ENCODE measurements at regions not wholly inside any gene's neighbourhood (a gene's known extent, or its start where the extent isn't known, plus 50 kb on each side); places are given as distances from the start of the nearest gene placed in this dataset.
"Not testable (repeated sequence)": the region's sequence is repeated elsewhere in the genome, so short reads cannot be mapped to it uniquely, and the experiment has no call there.

DNA sequence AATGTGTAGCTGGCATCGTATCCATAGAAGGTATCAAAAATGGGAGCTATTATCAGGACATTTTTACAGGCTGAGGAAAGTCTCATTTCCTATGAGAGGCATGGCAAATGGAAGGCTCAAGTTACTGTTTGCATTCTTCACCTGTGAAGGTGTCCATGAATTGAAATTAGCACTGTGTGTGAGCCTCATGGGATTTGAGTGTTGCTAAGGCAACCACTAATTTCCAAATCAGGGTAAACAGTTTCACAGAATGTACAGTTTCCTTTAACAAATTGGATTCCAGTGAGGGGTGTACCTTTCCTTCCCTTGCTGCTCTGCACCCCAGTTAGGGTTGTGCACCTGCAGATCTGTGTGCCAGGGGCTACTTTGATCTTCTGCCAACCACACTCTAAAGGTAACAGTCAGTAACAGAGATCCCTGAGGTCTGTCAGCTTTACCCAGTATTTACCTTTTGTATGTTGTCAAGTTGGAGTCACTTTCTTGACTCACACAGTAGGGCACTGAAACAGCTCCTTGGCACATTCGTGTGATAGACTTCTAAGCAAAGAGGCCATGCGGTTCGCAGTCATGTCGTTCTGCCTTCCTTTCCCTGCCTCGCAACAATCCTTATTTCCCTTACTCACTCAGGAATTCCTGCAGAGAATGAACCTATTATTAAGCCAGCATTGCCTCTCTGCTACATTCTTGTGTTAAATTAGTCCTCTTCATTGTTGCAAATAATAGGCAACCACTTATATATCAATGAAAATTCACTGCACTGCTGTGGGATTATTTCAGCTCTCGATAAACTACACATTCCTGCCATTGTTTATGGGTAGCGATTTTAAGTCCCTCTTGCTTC lies 129.8 kb upstream of the GBE1 start:
- DNase-seq (ENCODE audit: missing footprints): no peak
- intact Hi-C loops (cut with DNase I): no loop called here
- ATAC-seq: no peak

DNA sequence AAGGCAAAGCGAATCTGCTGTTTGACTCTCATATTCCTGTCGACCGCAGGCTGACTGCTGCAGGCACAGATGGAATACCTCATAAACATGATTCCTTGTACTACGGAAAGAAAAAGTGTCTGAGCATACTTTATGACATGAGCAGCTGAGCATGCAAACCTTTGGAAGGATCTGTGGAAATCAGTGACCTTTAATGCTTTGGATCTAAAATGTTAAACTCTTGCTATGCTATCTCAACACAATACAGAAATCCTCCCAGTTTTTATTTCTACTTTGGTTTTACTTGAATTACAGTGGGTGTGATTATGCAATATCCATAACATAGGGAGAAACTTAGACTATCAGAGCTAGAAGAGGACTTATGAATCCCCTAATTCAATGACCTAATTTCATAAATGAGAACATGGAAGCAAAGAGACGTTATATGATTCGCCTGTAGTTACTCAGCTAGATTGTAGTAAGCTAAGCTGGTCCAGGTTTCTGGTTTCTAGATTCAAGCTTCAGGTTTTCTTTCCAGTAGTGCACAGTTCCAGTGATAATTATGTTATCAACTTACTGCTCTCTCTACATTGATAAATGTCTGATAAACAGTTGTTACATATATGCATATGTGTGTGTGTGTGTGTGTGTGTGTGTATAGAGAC lies 127.6 kb upstream of the GBE1 start:
- intact Hi-C loops (cut with DNase I): no loop called here
- ATAC-seq (no peak), DNase-seq (ENCODE audit: missing footprints) (no peak)

DNA sequence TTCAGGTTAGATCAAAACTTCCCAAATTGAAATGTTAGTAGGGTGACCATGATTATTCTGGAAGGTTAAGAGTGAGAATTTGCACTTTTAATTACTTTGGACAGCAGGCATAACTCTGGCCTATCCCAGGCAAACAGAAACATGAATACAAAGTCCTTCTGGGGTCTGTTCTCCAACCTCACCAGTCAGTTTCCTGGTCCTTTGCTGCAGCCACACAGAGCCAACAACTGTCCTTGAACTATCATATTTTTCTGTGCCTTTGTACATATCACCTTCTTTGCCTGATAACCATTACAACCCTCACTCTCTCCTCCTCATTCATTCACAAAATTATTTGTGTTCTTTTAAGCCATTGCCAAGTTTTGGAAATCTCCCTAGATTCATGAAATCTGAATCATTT lies 126.0 kb upstream of the GBE1 start:
- DNase-seq (ENCODE audit: missing footprints): no peak
- intact Hi-C loops (cut with DNase I): no loop called here
- no peak for ATAC-seq

DNA sequence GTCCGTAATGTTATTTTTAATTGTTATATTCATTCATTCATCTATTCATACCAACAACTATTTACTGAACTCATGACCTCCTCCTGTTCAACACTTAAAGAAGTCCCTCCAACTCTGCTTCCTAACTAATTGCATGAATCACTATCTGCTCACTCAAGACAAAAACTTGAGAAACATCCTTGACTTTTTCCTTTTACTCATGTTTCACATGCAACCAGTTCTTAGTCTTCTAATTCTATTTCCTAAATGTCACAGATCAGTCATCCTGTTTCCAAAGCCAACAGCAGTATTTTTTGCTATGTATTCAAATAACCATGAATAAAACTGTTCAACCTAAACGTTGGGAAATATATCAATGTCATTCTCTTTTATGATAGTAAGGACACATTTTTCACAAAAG lies 124.6 kb upstream of the GBE1 start:
- intact Hi-C loops (cut with DNase I): no loop called here
- ATAC-seq: no peak

DNA sequence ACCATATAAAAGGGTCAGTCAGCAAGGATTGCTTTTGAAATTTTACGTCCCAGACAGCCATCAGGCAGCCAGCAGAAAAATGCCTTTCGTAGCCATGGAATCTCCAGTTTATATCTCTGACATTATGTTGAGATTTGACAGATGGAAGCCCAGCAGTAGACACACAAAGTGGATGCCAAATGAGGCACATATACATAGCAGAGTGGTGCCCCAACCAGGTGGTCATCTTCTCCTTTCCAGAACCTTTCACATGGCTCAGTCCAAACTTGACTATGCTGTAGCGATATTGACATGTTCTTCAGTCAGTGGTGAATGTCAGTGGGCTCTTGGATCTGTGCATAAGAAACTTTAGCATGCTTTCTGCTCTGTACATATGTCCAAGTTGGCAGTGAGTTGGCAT lies 123.3 kb upstream of the GBE1 start:
- no peak for ATAC-seq
- intact Hi-C loops (cut with DNase I): no loop called here
- DNase-seq (ENCODE audit: missing footprints): no peak

More for the DNA sequence above, 124.6 kb upstream of the GBE1 start:
- DNase-seq (ENCODE audit: missing footprints): no peak

DNA sequence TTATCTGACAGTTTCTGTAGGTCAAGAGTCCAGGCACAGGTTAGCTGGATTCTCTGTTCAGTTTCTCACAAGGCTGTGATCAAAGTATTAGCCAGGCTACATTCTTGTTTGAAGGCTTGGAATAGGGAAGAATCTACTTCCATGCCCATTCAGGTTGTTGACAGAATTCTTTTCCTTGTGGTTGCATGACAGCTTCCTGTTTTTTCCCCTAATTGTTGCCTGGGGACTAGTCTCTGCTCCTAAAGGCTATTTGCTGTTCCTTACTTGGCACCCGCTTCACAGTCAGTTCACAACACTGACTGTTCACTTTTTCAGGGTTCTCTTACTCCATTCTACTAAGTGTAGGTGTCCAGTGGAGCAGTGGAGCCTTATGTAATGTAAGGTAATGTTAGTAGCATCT lies 115.4 kb upstream of the GBE1 start:
- intact Hi-C loops (cut with DNase I): no loop called here
- DNase-seq (ENCODE audit: missing footprints) (no peak), ATAC-seq (no peak)

DNA sequence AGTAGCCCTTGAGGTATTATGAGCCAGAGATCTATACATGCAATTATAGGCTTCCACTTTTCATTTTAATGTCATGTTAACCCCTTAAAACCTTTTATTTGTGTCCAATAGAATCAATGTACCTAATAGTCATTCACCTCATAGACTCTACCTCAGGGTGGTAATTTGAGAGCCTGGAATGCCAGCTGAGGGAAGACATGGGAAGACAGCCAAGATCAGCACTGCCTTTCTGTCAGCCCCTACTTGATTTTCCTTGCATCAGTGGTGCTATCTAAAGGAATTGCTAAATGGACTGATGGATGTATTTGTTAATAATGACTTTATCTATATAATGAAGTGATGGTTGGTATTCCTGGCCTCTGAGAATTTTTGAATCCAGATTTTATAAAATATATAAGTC lies 113.3 kb upstream of the GBE1 start:
- DNase-seq (ENCODE audit: missing footprints) (no peak), ATAC-seq (no peak)

DNA sequence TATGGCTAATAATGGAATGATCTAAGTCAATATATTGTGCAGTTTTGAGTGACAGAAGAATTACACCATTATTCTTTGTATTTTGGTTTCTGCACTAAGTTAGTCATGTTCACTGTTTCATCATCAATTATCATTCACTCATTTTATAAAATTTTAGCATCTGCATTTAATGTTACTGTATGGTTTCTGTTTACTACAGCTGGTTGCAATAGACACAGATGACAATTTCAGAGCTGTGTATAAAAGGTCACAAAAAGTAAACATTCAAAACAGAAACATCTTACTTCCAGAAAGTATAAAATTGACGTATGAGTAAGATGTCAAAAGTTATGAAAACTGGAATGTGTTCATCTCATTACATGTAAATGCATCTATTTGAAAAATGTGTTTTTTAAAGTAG lies 111.1 kb upstream of the GBE1 start:
- DNase-seq (ENCODE audit: missing footprints) (no peak), ATAC-seq (no peak)
- intact Hi-C loops (cut with DNase I): loop anchor here (5.0 kb wide), 1 partner anchor 260 kb away; no protein-coding TSS in a partner anchor

More for the DNA sequence above, 113.3 kb upstream of the GBE1 start:
- intact Hi-C loops (cut with DNase I): loop anchor here (5.0 kb wide), 1 partner anchor 258 kb away; no protein-coding TSS in a partner anchor

DNA sequence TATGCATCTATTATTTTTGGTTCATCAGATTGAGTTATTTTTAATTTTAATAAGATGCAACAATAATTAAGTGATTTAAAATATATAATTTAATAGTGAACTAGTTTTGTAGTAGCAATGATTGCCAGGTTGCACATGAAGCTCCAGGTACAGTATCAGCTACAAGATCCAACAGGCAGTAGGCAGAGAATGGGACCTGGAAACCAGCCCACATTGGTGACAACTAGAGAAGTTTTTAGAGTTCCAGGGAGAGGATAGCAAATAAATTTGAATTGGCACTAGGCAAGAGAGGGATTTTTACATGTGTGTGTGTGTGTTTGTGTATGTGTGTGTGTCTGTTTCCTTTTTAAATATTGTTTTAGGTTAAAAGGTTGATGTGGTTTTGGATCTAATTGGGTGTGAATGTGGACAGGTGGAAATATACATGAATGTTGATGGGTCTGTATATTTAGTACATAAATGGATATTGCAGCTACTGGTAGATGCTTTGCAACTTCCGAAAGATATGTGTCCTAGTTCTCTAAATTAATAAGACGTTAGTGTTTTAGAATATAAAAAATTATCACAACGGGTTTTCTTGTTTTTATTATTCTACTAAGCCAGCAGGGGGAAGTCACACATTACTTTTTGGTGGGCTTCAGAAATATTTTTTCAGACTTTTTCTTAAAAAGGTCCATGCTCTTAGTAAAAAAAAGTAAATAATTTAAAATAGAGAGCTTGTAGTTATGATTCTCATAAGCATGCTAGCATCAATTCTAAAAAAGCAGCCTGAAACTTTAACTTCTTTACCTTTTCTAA lies 110.1 kb upstream of the GBE1 start:
- DNase-seq (ENCODE audit: missing footprints) (no peak), ATAC-seq (no peak)
- intact Hi-C loops (cut with DNase I): loop anchor here (5.0 kb wide), 1 partner anchor 261 kb away; no protein-coding TSS in a partner anchor

DNA sequence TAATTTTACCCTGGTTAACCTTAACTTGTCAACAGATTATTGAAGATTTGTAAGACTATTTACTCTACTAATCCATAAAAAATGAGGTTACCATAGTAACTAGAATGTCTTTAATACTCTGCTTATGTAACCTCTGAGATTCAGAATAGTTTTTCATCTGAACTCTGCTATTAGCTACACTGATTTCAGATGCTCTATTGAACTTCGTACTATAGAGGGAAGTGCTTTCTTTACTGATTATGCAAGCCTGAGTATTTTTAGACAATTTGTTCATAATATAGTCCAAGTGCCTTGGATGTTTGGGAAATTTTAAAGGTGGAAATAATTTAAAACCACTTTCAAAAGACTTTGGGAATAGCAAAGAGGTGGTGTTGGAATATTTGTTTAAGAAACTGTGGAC lies 107.9 kb upstream of the GBE1 start:
- intact Hi-C loops (cut with DNase I): no loop called here
- no peak for ATAC-seq
- no peak for DNase-seq (ENCODE audit: missing footprints)

DNA sequence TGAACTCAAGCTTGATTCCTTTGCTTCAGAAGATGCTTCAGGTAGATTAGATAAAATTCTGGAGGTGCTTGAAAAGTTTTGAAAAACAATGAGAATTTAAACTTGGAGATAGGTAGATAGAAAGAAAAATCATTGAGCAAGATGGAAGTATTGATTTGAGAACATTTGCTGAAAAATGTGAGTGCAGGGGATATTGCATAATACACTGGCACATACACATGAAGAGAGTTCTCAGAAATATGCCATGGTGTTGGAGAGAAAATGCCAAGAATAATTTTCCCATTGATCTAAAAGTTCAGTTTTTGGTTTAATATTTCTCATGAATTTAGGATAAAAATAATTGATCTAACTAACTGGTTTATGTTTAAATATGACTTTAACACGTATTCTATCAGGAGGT lies 107.2 kb upstream of the GBE1 start:
- intact Hi-C loops (cut with DNase I): no loop called here
- ATAC-seq (no peak), DNase-seq (ENCODE audit: missing footprints) (no peak)

DNA sequence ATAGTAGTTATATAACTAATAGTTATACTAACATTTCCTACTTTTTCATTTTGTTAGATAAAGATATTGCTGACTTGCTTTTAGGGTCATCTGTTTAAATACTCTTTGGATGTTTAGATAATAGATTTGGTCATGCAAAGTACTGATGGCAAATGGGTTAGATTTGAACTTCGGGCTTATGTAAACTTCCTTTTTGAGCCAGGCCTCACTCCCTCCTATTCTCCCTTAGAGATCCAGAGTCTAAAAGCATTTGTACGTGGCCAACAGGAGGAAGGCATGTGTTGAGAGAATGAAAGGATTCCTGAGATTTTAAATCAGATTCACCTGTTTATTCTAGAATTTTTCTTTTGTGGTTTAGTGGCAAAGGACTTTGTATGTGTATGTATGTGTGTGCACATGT lies 106.4 kb upstream of the GBE1 start:
- no peak for ATAC-seq
- intact Hi-C loops (cut with DNase I): no loop called here
- DNase-seq (ENCODE audit: missing footprints): no peak

DNA sequence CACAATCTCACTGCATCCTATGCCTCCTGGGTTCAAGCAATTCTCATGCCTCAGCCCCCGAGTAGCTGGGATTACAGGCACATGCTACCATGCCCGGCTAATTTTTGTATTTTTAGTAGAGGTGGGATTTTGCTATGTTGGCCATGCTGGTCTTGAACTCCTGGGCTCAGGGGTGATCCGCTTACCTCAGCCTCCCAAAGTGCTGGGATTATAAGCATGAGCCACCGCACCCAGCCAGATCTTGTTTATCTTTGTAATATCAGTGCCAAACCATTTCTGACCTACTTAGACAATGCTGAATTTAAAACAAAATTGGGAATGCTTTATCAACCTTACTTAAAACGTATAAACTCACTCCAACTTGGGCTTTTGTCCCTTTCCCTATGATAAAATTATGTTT lies 103.7 kb upstream of the GBE1 start:
- ATAC-seq; intact Hi-C loops (cut with DNase I): not testable (repeated sequence)

DNA sequence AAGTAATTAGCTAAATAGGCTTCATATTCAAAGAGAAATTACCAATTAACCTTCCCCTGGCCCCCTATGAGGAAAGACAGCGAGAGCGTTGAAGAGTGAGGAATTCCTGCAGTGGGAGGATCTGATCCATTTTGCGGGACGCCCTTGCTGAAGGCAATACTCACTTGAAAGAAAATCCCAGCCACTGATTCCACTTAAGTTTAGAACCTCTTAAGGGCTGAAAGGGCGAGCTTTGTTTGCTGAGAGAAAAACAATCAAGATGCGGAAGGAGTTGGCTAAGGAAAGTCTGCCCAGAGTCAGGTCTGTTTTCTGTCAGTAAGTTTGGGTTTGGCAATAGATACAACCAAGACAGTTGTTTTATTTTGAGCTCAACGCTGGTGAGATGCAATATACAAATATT lies 102.8 kb upstream of the GBE1 start:
- ATAC-seq: no peak
- DNase-seq (ENCODE audit: missing footprints): no peak
- intact Hi-C loops (cut with DNase I): loop anchor here (5.0 kb wide), 1 partner anchor 102 kb away; the partner anchor contains the start of gene GBE1

More for the DNA sequence above, 103.7 kb upstream of the GBE1 start:
- DNase-seq (ENCODE audit: missing footprints): not testable (repeated sequence)

DNA sequence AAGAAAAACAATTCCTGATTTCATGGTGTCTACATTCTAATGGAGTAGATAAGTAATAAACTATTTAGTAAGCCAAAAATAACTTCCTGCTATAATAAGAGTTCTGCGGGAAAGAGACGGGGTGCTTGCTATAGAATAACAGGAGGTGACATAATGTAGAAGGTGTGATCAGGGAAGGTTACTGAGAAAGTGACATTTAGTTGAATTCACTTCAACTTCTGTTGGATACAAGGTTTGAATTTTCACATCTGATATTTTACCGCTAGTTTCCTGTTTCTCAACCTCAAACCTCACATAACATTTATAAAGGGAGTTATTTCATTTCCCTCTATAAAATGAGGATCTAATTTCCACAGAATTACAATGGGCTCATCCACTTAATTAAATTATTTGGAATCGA lies 102.3 kb upstream of the GBE1 start:
- DNase-seq (ENCODE audit: missing footprints) (no peak), ATAC-seq (no peak)
- intact Hi-C loops (cut with DNase I): loop anchor here (5.0 kb wide), 1 partner anchor 101 kb away; the partner anchor contains the start of gene GBE1

DNA sequence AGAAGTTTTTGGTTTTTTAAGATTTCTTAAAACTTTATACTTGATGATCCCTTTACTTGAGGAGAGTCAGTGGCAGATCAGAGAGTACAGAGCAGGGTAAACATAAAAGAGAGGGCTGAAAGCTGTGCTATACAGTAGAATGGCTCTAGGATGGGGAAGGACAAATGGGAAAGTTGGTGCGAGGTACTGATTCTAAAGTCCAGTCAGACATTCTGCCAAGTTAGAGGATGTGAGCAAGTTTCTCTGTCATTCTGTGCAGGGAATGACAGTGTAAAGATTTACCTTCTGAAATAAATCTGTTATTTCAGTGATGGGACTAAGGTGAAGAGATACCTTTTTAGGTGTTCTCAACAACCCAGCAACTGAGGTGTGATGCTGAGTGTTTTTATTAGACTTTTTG lies 100.1 kb upstream of the GBE1 start:
- no peak for DNase-seq (ENCODE audit: missing footprints)
- intact Hi-C loops (cut with DNase I): loop anchor here (5.0 kb wide), 1 partner anchor 99 kb away; the partner anchor contains the start of gene GBE1
- ATAC-seq: no peak

DNA sequence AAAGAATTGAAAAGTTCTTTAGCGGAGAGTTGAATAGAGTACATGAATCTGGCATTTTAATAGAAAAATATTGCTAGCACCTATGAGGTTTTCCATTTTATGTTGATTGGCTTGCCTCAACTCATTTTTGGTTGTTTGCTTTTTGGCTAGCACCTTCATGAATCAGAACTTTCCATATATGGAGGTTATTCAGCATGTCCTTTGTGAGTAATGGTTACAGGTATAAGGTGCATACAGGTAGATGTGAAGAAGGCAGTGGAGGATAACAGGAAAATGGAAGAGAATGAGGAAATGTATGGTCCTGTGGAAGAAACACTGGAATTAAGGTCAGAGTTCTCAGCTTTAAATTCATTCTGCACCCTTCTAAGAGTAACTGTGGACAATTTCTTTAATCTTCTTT lies 98.1 kb upstream of the GBE1 start:
- ATAC-seq (no peak), DNase-seq (ENCODE audit: missing footprints) (no peak)
- intact Hi-C loops (cut with DNase I): no loop called here

DNA sequence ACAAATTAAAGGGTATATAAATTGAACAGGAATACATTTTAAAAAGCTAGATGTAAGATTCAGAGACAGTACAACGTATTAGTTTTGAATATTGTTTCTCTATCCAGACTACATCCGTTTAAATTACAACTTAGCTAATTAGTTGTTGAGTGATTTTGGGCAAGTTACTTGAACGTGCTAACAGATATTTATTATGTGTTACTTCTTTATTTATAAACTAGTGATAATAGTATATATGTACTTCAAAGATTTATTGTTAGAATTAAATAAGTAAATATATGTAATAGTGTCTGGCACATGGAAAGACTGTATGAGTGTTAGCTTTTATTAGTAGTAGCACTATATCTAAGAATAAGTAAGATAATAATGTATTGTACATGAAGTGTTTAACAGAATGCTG lies 92.0 kb upstream of the GBE1 start:
- ATAC-seq (no peak), DNase-seq (ENCODE audit: missing footprints) (no peak)
- intact Hi-C loops (cut with DNase I): no loop called here

DNA sequence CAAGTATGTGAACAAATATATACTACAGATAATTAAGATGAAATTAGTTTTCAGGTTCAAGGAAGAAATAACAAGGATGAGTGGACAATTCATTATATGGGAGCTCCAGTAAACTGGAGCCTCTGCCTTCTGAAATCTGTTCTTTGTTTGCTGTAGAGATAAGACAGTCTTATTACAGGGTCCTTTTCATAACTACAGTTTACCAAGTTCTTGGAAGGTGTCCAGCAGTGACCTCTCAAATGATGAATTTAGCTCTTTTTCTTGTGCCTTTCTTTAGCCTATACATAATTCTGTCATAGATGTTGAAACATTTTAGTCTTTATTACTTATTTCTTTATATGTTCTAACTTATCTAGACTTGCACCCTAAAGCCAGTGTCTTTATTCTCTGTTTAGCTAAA lies 89.7 kb upstream of the GBE1 start:
- ATAC-seq (no peak), DNase-seq (ENCODE audit: missing footprints) (no peak)
- intact Hi-C loops (cut with DNase I): no loop called here

Measured in Right ventricle myocardium inferior (tissue), 1 donor.